Caco-2 (cell line): ENCODE measurements at regions not wholly inside any gene's neighbourhood (a gene's known extent, or its start where the extent isn't known, plus 50 kb on each side); places are given as distances from the start of the nearest gene placed in this dataset.
"Not testable (repeated sequence)": the region's sequence is repeated elsewhere in the genome, so short reads cannot be mapped to it uniquely, and the experiment has no call there.

ENCODE experiments used
- BruUV-seq: library from RNA; stranded (reverse); fragments of 400-500 nt; replicated peaks from 2 replicates; lab custom pipeline; 2021; lab: Mats Ljungman, UMichigan
- CTCF ChIA-PET: fragments of 300-600 bp; sonication (Branson Sonifier 250); formaldehyde crosslinking; loops from one replicate; lab custom pipeline; 2022; ENCODE audit warnings: antibody characterized with exemption; lab: Charles Lee
- POLR2A ChIA-PET: fragments of 300-600 bp; sonication (Branson Sonifier 250); formaldehyde crosslinking; loops from one replicate; lab custom pipeline; 2022; ENCODE audit warnings: antibody characterized with exemption; lab: Charles Lee
- DNase-seq, 2 experiments: peaks; one replicate each; pipeline versions ENCODE4 v3.0.0 to v3.0.0-alpha.2; 2020 to 2022
- H3K27me3 ChIP-seq: replicated peaks from 2 replicates; pipeline ENCODE4 v1.6.0; 2011; ENCODE audit warnings: low read length; ENCODE audit not compliant: control insufficient read depth, insufficient read depth
- H3K36me3 ChIP-seq: 2 replicates; pipeline ENCODE4 v1.5.1; 2011; ENCODE audit warnings: low read length; ENCODE audit not compliant: control insufficient read depth, insufficient read depth
- H3K4me1 ChIP-seq: fragments of 250-450 bp; sonication (Bioruptor Pico); 2 replicates; pipeline ENCODE4 v1.5.1; 2020; ENCODE audit warnings: mild to moderate bottlenecking
- H3K4me3 ChIP-seq: 2 replicates; pipeline ENCODE4 v1.5.1; 2011; ENCODE audit warnings: low read depth, mild to moderate bottlenecking, control low read depth, low read length
- H3K9me3 ChIP-seq: fragments of 250-450 bp; sonication (Bioruptor Pico); 2 replicates; pipeline ENCODE4 v1.5.1; 2020; ENCODE audit warnings: mild to moderate bottlenecking, moderate library complexity
- H3K27ac Mint-ChIP-seq: one replicate; pipeline ENCODE4 v1.8.0; 2022; ENCODE audit warnings: mixed read lengths; ENCODE audit not compliant: unreplicated experiment
- H3K27me3 Mint-ChIP-seq: one replicate; pipeline ENCODE4 v1.8.0; 2022; ENCODE audit warnings: mixed read lengths; ENCODE audit not compliant: insufficient read depth, unreplicated experiment
- H3K36me3 Mint-ChIP-seq: one replicate; pipeline ENCODE4 v1.8.0; 2022; ENCODE audit warnings: mild to moderate bottlenecking, mixed read lengths; ENCODE audit not compliant: insufficient read depth, unreplicated experiment
- H3K4me1 Mint-ChIP-seq: one replicate; pipeline ENCODE4 v1.8.0; 2022; ENCODE audit warnings: low read depth, mixed read lengths; ENCODE audit not compliant: unreplicated experiment
- H3K4me3 Mint-ChIP-seq: one replicate; pipeline ENCODE4 v1.8.0; 2022; ENCODE audit warnings: mild to moderate bottlenecking, moderate library complexity, mixed read lengths; ENCODE audit not compliant: unreplicated experiment
- H3K9me3 Mint-ChIP-seq: one replicate; pipeline ENCODE4 v1.8.0; 2022; ENCODE audit warnings: mixed read lengths; ENCODE audit not compliant: unreplicated experiment
- intact Hi-C: fragments of 100-400 bp; cut with micrococcal nuclease; formaldehyde crosslinking; loops from one replicate; pipeline ENCODE4 v1.10.0; 2022; ENCODE audit not compliant: unreplicated experiment
- TF ChIP-seq, protein P1 (sequence below), 2 experiments: fragments of 200-600 bp in 1 of 2; IDR thresholded peaks; 1 replicate in 1 of 2; 2 replicates in 1 of 2; pipeline versions ENCODE4 v1.5.1 to v1.8.0; 2011 to 2022; ENCODE audit warnings: antibody characterized with exemption in 1 of 2, control low read depth in 1 of 2, inconsistent platforms in 1 of 2, low read depth in 1 of 2, low read length in 1 of 2, mild to moderate bottlenecking in 1 of 2, moderate library complexity in 1 of 2; ENCODE audit not compliant: insufficient read depth in 1 of 2, severe bottlenecking in 1 of 2, unreplicated experiment in 1 of 2

DNA sequence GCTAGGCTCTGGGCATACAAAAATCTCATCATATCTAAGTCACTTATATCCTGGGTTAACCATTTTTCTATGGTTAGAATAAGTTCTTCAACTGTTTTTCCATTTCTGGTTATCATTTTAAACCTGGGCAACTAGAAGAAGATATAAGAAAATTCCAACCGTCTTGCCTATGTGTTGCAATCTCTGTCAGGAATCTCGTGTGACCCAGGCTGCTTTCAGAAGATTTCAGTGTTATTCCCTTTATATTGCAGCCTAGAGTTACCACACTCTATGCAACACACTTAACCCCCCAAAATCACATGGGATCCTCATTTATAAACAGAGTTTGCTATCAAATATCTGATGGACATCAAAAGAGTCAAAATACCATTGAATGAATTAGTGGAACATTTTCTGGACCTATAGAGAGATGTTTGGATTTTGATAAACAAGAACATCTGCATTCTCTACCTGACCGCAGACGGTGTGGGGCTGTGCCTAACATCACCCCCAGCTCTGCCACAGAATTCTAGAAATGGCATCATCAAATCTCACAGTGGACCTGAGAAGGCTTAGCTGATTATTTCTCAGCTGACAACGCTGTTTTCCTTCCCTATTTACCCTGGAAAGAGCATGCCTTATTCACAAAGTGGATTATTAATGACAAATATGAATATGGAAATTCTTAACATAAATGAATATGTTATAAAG lies 515.7 kb downstream of the NTRK3 start:
- Histone ChIP-seq H3K4me3 (no peak overlapping the region), H3K36me3 (no peaks in the 10 kb centered on the region), H3K9me3 (no peaks in the 10 kb centered on the region), H3K27me3 (no peaks in the 10 kb centered on the region), H3K4me1 (no peaks in the 10 kb centered on the region)
- H3K27ac Mint-ChIP-seq: no peak overlapping the region
- H3K36me3 Mint-ChIP-seq: no peaks in the 10 kb centered on the region
- ChIA-PET POLR2A (no interaction called here), CTCF (no interaction called here)
- H3K27me3 Mint-ChIP-seq: peaks cover 5% of the 10 kb centered on the region
- BruUV-seq: no TSS peak
- DNase-seq: no peak
- no peaks in the 10 kb centered on the region for H3K9me3 Mint-ChIP-seq
- intact Hi-C loops: no loop called here
- H3K4me3 Mint-ChIP-seq: no peak overlapping the region
- H3K4me1 Mint-ChIP-seq: no peaks in the 10 kb centered on the region
- TF ChIP-seq, protein P1, sequence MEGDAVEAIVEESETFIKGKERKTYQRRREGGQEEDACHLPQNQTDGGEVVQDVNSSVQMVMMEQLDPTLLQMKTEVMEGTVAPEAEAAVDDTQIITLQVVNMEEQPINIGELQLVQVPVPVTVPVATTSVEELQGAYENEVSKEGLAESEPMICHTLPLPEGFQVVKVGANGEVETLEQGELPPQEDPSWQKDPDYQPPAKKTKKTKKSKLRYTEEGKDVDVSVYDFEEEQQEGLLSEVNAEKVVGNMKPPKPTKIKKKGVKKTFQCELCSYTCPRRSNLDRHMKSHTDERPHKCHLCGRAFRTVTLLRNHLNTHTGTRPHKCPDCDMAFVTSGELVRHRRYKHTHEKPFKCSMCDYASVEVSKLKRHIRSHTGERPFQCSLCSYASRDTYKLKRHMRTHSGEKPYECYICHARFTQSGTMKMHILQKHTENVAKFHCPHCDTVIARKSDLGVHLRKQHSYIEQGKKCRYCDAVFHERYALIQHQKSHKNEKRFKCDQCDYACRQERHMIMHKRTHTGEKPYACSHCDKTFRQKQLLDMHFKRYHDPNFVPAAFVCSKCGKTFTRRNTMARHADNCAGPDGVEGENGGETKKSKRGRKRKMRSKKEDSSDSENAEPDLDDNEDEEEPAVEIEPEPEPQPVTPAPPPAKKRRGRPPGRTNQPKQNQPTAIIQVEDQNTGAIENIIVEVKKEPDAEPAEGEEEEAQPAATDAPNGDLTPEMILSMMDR (IDR thresholded peaks at IDR 0.05; ENCODE audit: insufficient read depth in 1 of 2, low read depth in 1 of 2, low read length in 1 of 2, severe bottlenecking in 1 of 2, unreplicated experiment in 1 of 2): no peak

DNA sequence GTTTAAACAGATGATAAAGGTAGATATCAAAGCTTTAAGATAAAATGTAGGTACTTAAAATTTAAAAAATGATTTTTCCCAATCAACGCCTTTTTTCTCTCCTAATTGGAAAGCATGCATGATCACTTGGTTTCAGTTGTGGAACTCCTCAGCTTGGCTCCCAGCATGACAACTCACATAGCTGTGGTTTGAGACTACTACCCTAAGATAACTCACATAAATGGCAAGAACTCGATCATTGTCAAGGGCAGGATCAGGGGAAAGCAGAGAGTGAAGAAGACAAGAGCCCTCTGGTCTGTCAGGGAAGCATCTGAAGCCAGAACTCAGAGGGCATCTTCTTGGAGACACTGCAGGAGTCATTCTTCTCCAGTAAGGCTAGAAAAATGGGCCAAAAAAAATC lies 516.7 kb downstream of the NTRK3 start:
- TF ChIP-seq, protein P1 (IDR thresholded peaks at IDR 0.05; ENCODE audit: insufficient read depth in 1 of 2, low read depth in 1 of 2, low read length in 1 of 2, severe bottlenecking in 1 of 2, unreplicated experiment in 1 of 2): no peak
- H3K4me1 Mint-ChIP-seq: no peaks in the 10 kb centered on the region

DNA sequence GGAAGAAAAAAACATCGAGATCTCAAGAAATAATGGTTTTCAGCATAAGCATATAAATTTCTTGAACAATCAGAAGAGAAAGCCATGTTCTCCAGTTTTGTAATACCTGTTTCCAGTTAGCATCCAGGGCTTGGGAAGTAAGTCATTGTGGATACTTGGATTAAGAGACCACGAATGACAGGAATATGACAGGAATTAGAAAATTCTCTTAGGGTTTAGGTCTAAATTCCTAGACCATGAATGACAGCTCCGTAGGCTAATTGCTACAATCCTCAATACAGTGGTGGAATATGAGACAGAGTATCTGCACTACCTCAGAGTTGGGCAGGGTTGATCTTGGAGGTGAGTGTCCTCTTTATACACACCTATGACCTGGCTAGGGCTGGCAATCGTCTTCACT lies 517.5 kb downstream of the NTRK3 start:
- Mint-ChIP-seq H3K27me3 (peaks cover 10% of the 10 kb centered on the region), H3K4me1 (no peaks in the 10 kb centered on the region), H3K27ac (no peak overlapping the region), H3K36me3 (no peaks in the 10 kb centered on the region), H3K9me3 (no peaks in the 10 kb centered on the region), H3K4me3 (no peak overlapping the region)
- POLR2A ChIA-PET: no interaction called here
- Histone ChIP-seq H3K27me3 (no peaks in the 10 kb centered on the region), H3K36me3 (no peaks in the 10 kb centered on the region), H3K9me3 (no peaks in the 10 kb centered on the region), H3K4me3 (no peak overlapping the region), H3K4me1 (no peaks in the 10 kb centered on the region)
- intact Hi-C loops: no loop called here
- DNase-seq: no peak
- no TSS peak for BruUV-seq
- CTCF ChIA-PET: interaction anchor here (0.8 kb wide), 1 partner anchor 504 kb away, joined by 3 read pairs; no protein-coding TSS in a partner anchor
- TF ChIP-seq, protein P1 (IDR thresholded peaks at IDR 0.05; ENCODE audit: insufficient read depth in 1 of 2, low read depth in 1 of 2, low read length in 1 of 2, severe bottlenecking in 1 of 2, unreplicated experiment in 1 of 2): no peak

More for the DNA sequence above, 516.7 kb downstream of the NTRK3 start:
- DNase-seq: no peak
- H3K36me3 Mint-ChIP-seq: no peaks in the 10 kb centered on the region
- H3K9me3 ChIP-seq: no peaks in the 10 kb centered on the region
- H3K27me3 Mint-ChIP-seq: peaks cover 7% of the 10 kb centered on the region
- no TSS peak for BruUV-seq
- H3K9me3 Mint-ChIP-seq: no peaks in the 10 kb centered on the region
- no peak overlapping the region for H3K4me3 Mint-ChIP-seq
- CTCF ChIA-PET: interaction anchor here (0.8 kb wide), 1 partner anchor 503 kb away, joined by 3 read pairs; no protein-coding TSS in a partner anchor
- H3K4me3 ChIP-seq: no peak overlapping the region
- no peaks in the 10 kb centered on the region for H3K36me3 ChIP-seq
- H3K27me3 ChIP-seq: no peaks in the 10 kb centered on the region
- intact Hi-C loops: no loop called here
- no peak overlapping the region for H3K27ac Mint-ChIP-seq
- POLR2A ChIA-PET: no interaction called here
- H3K4me1 ChIP-seq: no peaks in the 10 kb centered on the region

DNA sequence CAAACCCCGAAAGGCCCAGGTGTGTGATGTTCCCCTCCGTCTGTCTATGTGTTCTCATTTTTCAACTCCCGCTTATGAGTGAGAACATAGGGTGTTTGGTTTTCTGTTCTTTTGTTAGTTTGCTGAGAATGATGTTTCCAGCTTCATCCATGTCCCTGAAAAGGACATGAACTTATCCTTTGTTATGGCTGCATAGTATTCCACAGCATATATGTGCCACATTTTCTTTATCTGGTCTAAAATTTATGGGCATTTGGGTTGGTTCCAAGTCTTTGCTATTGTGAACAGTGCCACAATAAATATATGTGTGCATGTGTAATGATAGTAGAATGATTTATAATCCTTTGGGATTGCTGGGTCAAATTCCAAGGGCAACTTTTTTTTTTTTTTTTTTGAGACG lies 519.1 kb downstream of the NTRK3 start:
- intact Hi-C loops, CTCF ChIA-PET: not testable (repeated sequence)

More for the DNA sequence above, 519.1 kb downstream of the NTRK3 start:
- H3K36me3 ChIP-seq, H3K4me3 Mint-ChIP-seq, DNase-seq, BruUV-seq, H3K27me3 ChIP-seq, H3K36me3 Mint-ChIP-seq, H3K27ac Mint-ChIP-seq, H3K4me1 Mint-ChIP-seq, H3K4me1 ChIP-seq, H3K9me3 ChIP-seq, H3K4me3 ChIP-seq, H3K9me3 Mint-ChIP-seq, POLR2A ChIA-PET: not testable (repeated sequence)
- H3K27me3 Mint-ChIP-seq: peaks cover 16% of the 10 kb centered on the region
